ENCODE measurements at regions not wholly inside any gene's neighbourhood (a gene's known extent, or its start where the extent isn't known, plus 50 kb on each side); places are given as distances from the start of the nearest gene placed in this dataset.

DNA sequence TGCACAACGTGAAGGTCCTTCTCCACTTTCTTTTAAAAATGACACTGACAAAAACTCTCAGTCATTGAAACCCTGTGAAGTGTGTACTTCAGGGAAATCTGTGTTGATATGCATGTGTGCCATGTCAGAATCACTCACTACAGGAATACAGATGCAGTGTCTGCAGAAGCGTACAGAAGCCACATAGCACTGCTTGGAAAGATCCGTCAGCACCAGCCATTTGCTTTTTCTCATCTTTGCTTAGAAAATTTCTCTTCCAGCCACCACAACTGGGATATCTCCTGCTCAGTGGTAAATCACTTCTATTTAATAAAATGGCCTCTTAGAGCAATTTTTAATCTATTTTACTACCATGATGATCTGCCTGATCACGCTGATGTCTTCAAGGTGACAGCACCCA is 91.3 kb upstream of the ARHGEF26 start:
- Mint-ChIP-seq H3K4me3 (no peak overlapping the region), H3K27me3 (no peaks in the 10 kb centered on the region), H3K4me1 (no peaks in the 10 kb centered on the region), H3K9me3 (ENCODE audit: insufficient read depth) (no peaks in the 10 kb centered on the region), H3K27ac (no peak overlapping the region)
- Histone ChIP-seq H3K9ac (ENCODE audit: low read length) (no peak overlapping the region), H3K27ac (ENCODE audit: low read length in 2 of 2) (no peak overlapping the region), H3K4me2 (replicated peaks; ENCODE audit: low read depth, low read length, poor library complexity, severe bottlenecking) (no peak overlapping the region), H3K9me3 (ENCODE audit: control extremely low read depth in 1 of 3, control insufficient read depth in 2 of 3, insufficient read depth in 1 of 3, low read length in 2 of 3) (peaks cover 0 to 1% (median 0%) of the 10 kb centered on the region in 3 donors), H3K79me2 (ENCODE audit: control insufficient read depth, insufficient read depth, low read length) (no peaks in the 10 kb centered on the region), H4K20me1 (ENCODE audit: control insufficient read depth, insufficient read depth, low read length, poor library complexity, severe bottlenecking) (no peaks in the 10 kb centered on the region), H3K27me3 (replicated peaks in 1 of 4; ENCODE audit: control extremely low read depth in 1 of 4, control insufficient read depth in 3 of 4, insufficient read depth in 4 of 4, low read length in 3 of 4) (no peaks in the 10 kb centered on the region), H2AFZ (ENCODE audit: insufficient read depth, low read depth, low read length, poor library complexity, severe bottlenecking) (no peak overlapping the region), H3K4me1 (ENCODE audit: control insufficient read depth in 2 of 2, insufficient read depth in 2 of 2, low read length in 2 of 2) (no peaks in the 10 kb centered on the region), H3K4me3 (ENCODE audit: control extremely low read depth in 1 of 5, extremely low read depth in 1 of 5, insufficient read depth in 1 of 5, low read depth in 2 of 5, low read length in 4 of 5) (no peak overlapping the region), H3K36me3 (replicated peaks in 1 of 2; ENCODE audit: control extremely low read depth in 1 of 2, control insufficient read depth in 1 of 2, extremely low read depth in 1 of 2, insufficient read depth in 2 of 2, low read length in 1 of 2) (no peaks in the 10 kb centered on the region)
- no peak for DNase-seq
- CTCF ChIA-PET, result no interaction called here
- intact Hi-C loops (cut with micrococcal nuclease), result no loop called here
- no peak for ATAC-seq (ENCODE audit: low read depth)
- POLR2A ChIA-PET, result no interaction called here
- TF ChIP-seq CTCF (IDR thresholded peaks at IDR 0.05), result no peak
- no peak for TF ChIP-seq EZH2 (IDR thresholded peaks at IDR 0.05; ENCODE audit: borderline replicate concordance, insufficient read depth, low read depth, low read length, poor library complexity, severe bottlenecking)
- WGBS (ENCODE audit: insufficient coverage), result 31% methylated on average over 3 of the region's 4 CpGs

- no peak overlapping the region for H3K4me2 ChIP-seq (replicated peaks; ENCODE audit: low read depth, low read length, poor library complexity, severe bottlenecking)
- no peaks in the 10 kb centered on the region for H3K4me1 Mint-ChIP-seq
- H3K4me1 ChIP-seq (ENCODE audit: control insufficient read depth in 2 of 2, insufficient read depth in 2 of 2, low read length in 2 of 2), result no peaks in the 10 kb centered on the region
- no peak overlapping the region for H3K4me3 Mint-ChIP-seq
- H2AFZ ChIP-seq (ENCODE audit: insufficient read depth, low read depth, low read length, poor library complexity, severe bottlenecking), result no peak overlapping the region
- H3K36me3 ChIP-seq (replicated peaks in 1 of 2; ENCODE audit: control extremely low read depth in 1 of 2, control insufficient read depth in 1 of 2, extremely low read depth in 1 of 2, insufficient read depth in 2 of 2, low read length in 1 of 2), result no peaks in the 10 kb centered on the region
- H3K27me3 ChIP-seq (replicated peaks in 1 of 4; ENCODE audit: control extremely low read depth in 1 of 4, control insufficient read depth in 3 of 4, insufficient read depth in 4 of 4, low read length in 3 of 4), result no peaks in the 10 kb centered on the region
- CTCF ChIA-PET, result no interaction called here
- no peaks in the 10 kb centered on the region for H4K20me1 ChIP-seq (ENCODE audit: control insufficient read depth, insufficient read depth, low read length, poor library complexity, severe bottlenecking)
- H3K9ac ChIP-seq (ENCODE audit: low read length), result no peak overlapping the region
- no peak overlapping the region for H3K27ac ChIP-seq (ENCODE audit: low read length in 2 of 2)
- no peak overlapping the region for H3K4me3 ChIP-seq (ENCODE audit: control extremely low read depth in 1 of 5, extremely low read depth in 1 of 5, insufficient read depth in 1 of 5, low read depth in 2 of 5, low read length in 4 of 5)
- no peaks in the 10 kb centered on the region for H3K79me2 ChIP-seq (ENCODE audit: control insufficient read depth, insufficient read depth, low read length)
- H3K27me3 Mint-ChIP-seq, result no peaks in the 10 kb centered on the region
- DNase-seq (no peak), ATAC-seq (ENCODE audit: low read depth) (no peak)
- intact Hi-C loops (cut with micrococcal nuclease), result no loop called here
- WGBS (ENCODE audit: insufficient coverage), result no CpG with 5 or more reads among the region's 2 CpGs
- no peaks in the 10 kb centered on the region for H3K9me3 Mint-ChIP-seq (ENCODE audit: insufficient read depth)
- TF ChIP-seq CTCF (IDR thresholded peaks at IDR 0.05) (no peak), EZH2 (IDR thresholded peaks at IDR 0.05; ENCODE audit: borderline replicate concordance, insufficient read depth, low read depth, low read length, poor library complexity, severe bottlenecking) (no peak)
- no peak overlapping the region for H3K27ac Mint-ChIP-seq
- POLR2A ChIA-PET, result no interaction called here
- H3K9me3 ChIP-seq (ENCODE audit: control extremely low read depth in 1 of 3, control insufficient read depth in 2 of 3, insufficient read depth in 1 of 3, low read length in 2 of 3), result peaks cover 0 to 1% (median 0%) of the 10 kb centered on the region in 3 donors
Measured at GRCh38 chr3:154034797-154035330, 86.3 kb upstream of the ARHGEF26 start.
